ENCODE measurements at regions not wholly inside any gene's neighbourhood (a gene's known extent, or its start where the extent isn't known, plus 50 kb on each side); places are given as distances from the start of the nearest gene placed in this dataset.
A peak's percentile ranks its signal among the peaks of the same experiment; 100 is the strongest.

- H3K4me3 ChIP-seq = no peak overlapping the region
- intact Hi-C loops (cut with DNase I) = no loop called here
- H3K27ac ChIP-seq = peak overlapping the region in 3 of 4 donors; percentile 5 to 68 (median 61)
- ATAC-seq = peak; percentile 57
- H3K4me1 ChIP-seq = peaks cover 42% of the 10 kb centered on the region
- TF ChIP-seq POLR2A (IDR thresholded peaks at IDR 0.05) (no peak), CTCF (IDR thresholded peaks at IDR 0.05) (no peak)
- no peaks in the 10 kb centered on the region for H3K27me3 ChIP-seq
- no peaks in the 10 kb centered on the region for H3K36me3 ChIP-seq (replicated peaks in 1 of 2; ENCODE audit: insufficient read depth in 1 of 2, low read depth in 2 of 2)
- WGBS, 2 donors = 65 to 66% methylated on average over 7 of the region's 7 CpGs
- H3K9me3 ChIP-seq = no peaks in the 10 kb centered on the region
- peak; percentile 27 to 57 (median 34) for DNase-seq
Measured at GRCh38 chr2:62578803-62579640, 73.0 kb upstream of the TMEM17 start.

GRCh38 chr2:62577994-62578781 is 72.2 kb upstream of the TMEM17 start:
- Histone ChIP-seq H3K36me3 (replicated peaks in 1 of 2; ENCODE audit: insufficient read depth in 1 of 2, low read depth in 2 of 2) (no peaks in the 10 kb centered on the region), H3K27me3 (no peaks in the 10 kb centered on the region), H3K27ac (peak overlapping the region in 3 of 4 donors; percentile 5 to 68 (median 61)), H3K4me1 (peaks cover 42% of the 10 kb centered on the region), H3K9me3 (no peaks in the 10 kb centered on the region), H3K4me3 (no peak overlapping the region)
- intact Hi-C loops (cut with DNase I) = no loop called here
- ATAC-seq (peak; percentile 72), DNase-seq (peak in 1 of 4 donors; percentile 40)
- no peak for TF ChIP-seq POLR2A (IDR thresholded peaks at IDR 0.05)
- no peak for TF ChIP-seq CTCF (IDR thresholded peaks at IDR 0.05)
- 32 to 35% methylated on average over 2 of the region's 2 CpGs for WGBS, 2 donors

GRCh38 chr2:62576276-62576939 is 70.4 kb upstream of the TMEM17 start:
- TF ChIP-seq POLR2A (IDR thresholded peaks at IDR 0.05) = no peak
- peak in 2 of 7 experiments; percentile 21 to 23 for TF ChIP-seq CTCF (IDR thresholded peaks at IDR 0.05)
- 29 to 40% methylated on average over 2 of the region's 2 CpGs for WGBS, 2 donors
- Histone ChIP-seq H3K4me1 (peaks cover 49% of the 10 kb centered on the region), H3K36me3 (replicated peaks in 1 of 2; ENCODE audit: insufficient read depth in 1 of 2, low read depth in 2 of 2) (no peaks in the 10 kb centered on the region), H3K4me3 (no peak overlapping the region), H3K9me3 (no peaks in the 10 kb centered on the region), H3K27ac (peak overlapping the region in 3 of 4 donors; percentile 57 to 68 (median 61)), H3K27me3 (no peaks in the 10 kb centered on the region)
- intact Hi-C loops (cut with DNase I) = no loop called here
- peak; percentile 77 for ATAC-seq
- peak; percentile 69 to 85 (median 82) for DNase-seq

- no peak overlapping the region for H3K27ac ChIP-seq
- TF ChIP-seq CTCF (IDR thresholded peaks at IDR 0.05) = no peak
- no peak for TF ChIP-seq POLR2A (IDR thresholded peaks at IDR 0.05)
- intact Hi-C loops (cut with DNase I) = no loop called here
- H3K27me3 ChIP-seq = no peaks in the 10 kb centered on the region
- ATAC-seq = no peak
- no peaks in the 10 kb centered on the region for H3K36me3 ChIP-seq (replicated peaks in 1 of 2; ENCODE audit: insufficient read depth in 1 of 2, low read depth in 2 of 2)
- no peak overlapping the region for H3K4me3 ChIP-seq
- H3K9me3 ChIP-seq = no peaks in the 10 kb centered on the region
- DNase-seq = no peak
- H3K4me1 ChIP-seq = peaks cover 67% of the 10 kb centered on the region
Measured at GRCh38 chr2:62573936-62574335, 67.9 kb upstream of the TMEM17 start.

Data from body of pancreas (tissue), 4 donors.